ENCODE measurements at regions not wholly inside any gene's neighbourhood (a gene's known extent, or its start where the extent isn't known, plus 50 kb on each side); places are given as distances from the start of the nearest gene placed in this dataset.

GRCh38 chr5:152607401-152608160 lies 202.5 kb upstream of the NMUR2 start:
- intact Hi-C loops (cut with micrococcal nuclease) = no loop called here
- no peak overlapping the region for H3K4me3 Mint-ChIP-seq
- DNase-seq (no peak), ATAC-seq (ENCODE audit: low read depth) (no peak)
- Histone ChIP-seq H3K4me1 (ENCODE audit: control insufficient read depth in 2 of 2, insufficient read depth in 2 of 2, low read length in 2 of 2) (no peaks in the 10 kb centered on the region), H3K9ac (ENCODE audit: low read length) (no peak overlapping the region), H3K4me2 (replicated peaks; ENCODE audit: low read depth, low read length, poor library complexity, severe bottlenecking) (no peak overlapping the region), H3K27ac (ENCODE audit: low read length in 2 of 2) (no peak overlapping the region), H2AFZ (ENCODE audit: insufficient read depth, low read depth, low read length, poor library complexity, severe bottlenecking) (no peak overlapping the region), H4K20me1 (ENCODE audit: control insufficient read depth, insufficient read depth, low read length, poor library complexity, severe bottlenecking) (no peaks in the 10 kb centered on the region), H3K4me3 (ENCODE audit: control extremely low read depth in 1 of 5, extremely low read depth in 1 of 5, insufficient read depth in 1 of 5, low read depth in 2 of 5, low read length in 4 of 5) (no peak overlapping the region), H3K79me2 (ENCODE audit: control insufficient read depth, insufficient read depth, low read length) (no peaks in the 10 kb centered on the region), H3K9me3 (ENCODE audit: control extremely low read depth in 1 of 3, control insufficient read depth in 2 of 3, insufficient read depth in 1 of 3, low read length in 2 of 3) (no peaks in the 10 kb centered on the region), H3K27me3 (replicated peaks in 1 of 4; ENCODE audit: control extremely low read depth in 1 of 4, control insufficient read depth in 3 of 4, insufficient read depth in 4 of 4, low read length in 3 of 4) (no peaks in the 10 kb centered on the region), H3K36me3 (replicated peaks in 1 of 2; ENCODE audit: control extremely low read depth in 1 of 2, control insufficient read depth in 1 of 2, extremely low read depth in 1 of 2, insufficient read depth in 2 of 2, low read length in 1 of 2) (no peaks in the 10 kb centered on the region)
- H3K27ac Mint-ChIP-seq = no peak overlapping the region
- ChIA-PET POLR2A (no interaction called here), CTCF (no interaction called here)
- H3K4me1 Mint-ChIP-seq = no peaks in the 10 kb centered on the region
- WGBS (ENCODE audit: insufficient coverage) = 86% methylated on average over 3 of the region's 3 CpGs
- no peak for TF ChIP-seq EZH2 (IDR thresholded peaks at IDR 0.05; ENCODE audit: borderline replicate concordance, insufficient read depth, low read depth, low read length, poor library complexity, severe bottlenecking)
- TF ChIP-seq, protein P1, sequence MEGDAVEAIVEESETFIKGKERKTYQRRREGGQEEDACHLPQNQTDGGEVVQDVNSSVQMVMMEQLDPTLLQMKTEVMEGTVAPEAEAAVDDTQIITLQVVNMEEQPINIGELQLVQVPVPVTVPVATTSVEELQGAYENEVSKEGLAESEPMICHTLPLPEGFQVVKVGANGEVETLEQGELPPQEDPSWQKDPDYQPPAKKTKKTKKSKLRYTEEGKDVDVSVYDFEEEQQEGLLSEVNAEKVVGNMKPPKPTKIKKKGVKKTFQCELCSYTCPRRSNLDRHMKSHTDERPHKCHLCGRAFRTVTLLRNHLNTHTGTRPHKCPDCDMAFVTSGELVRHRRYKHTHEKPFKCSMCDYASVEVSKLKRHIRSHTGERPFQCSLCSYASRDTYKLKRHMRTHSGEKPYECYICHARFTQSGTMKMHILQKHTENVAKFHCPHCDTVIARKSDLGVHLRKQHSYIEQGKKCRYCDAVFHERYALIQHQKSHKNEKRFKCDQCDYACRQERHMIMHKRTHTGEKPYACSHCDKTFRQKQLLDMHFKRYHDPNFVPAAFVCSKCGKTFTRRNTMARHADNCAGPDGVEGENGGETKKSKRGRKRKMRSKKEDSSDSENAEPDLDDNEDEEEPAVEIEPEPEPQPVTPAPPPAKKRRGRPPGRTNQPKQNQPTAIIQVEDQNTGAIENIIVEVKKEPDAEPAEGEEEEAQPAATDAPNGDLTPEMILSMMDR (IDR thresholded peaks at IDR 0.05) = no peak
- no peaks in the 10 kb centered on the region for H3K9me3 Mint-ChIP-seq (ENCODE audit: insufficient read depth)
- H3K27me3 Mint-ChIP-seq = no peaks in the 10 kb centered on the region

DNA sequence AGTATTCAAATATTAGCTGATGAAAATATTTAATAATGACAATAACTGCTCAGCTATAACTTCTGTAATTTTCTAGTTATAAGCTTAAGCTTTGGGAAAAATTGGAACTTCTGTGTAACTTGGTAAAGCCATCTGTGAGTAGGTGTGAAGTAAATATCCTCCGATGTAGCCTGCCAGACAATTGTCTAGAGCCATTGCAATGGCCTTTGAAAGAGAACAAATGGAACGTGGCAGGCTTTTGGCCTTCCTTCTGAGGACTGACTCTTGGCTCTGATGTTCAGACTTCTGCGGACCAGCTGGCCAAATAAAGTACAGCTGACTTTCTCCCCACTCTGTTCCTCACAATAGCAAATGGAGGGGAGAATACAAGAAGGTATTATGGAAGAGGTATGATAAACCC lies 203.4 kb upstream of the NMUR2 start:
- POLR2A ChIA-PET = no interaction called here
- Histone ChIP-seq H3K27ac (ENCODE audit: low read length in 2 of 2) (no peak overlapping the region), H2AFZ (ENCODE audit: insufficient read depth, low read depth, low read length, poor library complexity, severe bottlenecking) (no peak overlapping the region), H3K36me3 (replicated peaks in 1 of 2; ENCODE audit: control extremely low read depth in 1 of 2, control insufficient read depth in 1 of 2, extremely low read depth in 1 of 2, insufficient read depth in 2 of 2, low read length in 1 of 2) (no peaks in the 10 kb centered on the region), H3K4me2 (replicated peaks; ENCODE audit: low read depth, low read length, poor library complexity, severe bottlenecking) (no peak overlapping the region), H3K9ac (ENCODE audit: low read length) (no peak overlapping the region), H3K9me3 (ENCODE audit: control extremely low read depth in 1 of 3, control insufficient read depth in 2 of 3, insufficient read depth in 1 of 3, low read length in 2 of 3) (no peaks in the 10 kb centered on the region), H3K79me2 (ENCODE audit: control insufficient read depth, insufficient read depth, low read length) (no peaks in the 10 kb centered on the region), H3K4me1 (ENCODE audit: control insufficient read depth in 2 of 2, insufficient read depth in 2 of 2, low read length in 2 of 2) (no peaks in the 10 kb centered on the region), H4K20me1 (ENCODE audit: control insufficient read depth, insufficient read depth, low read length, poor library complexity, severe bottlenecking) (no peaks in the 10 kb centered on the region), H3K4me3 (ENCODE audit: control extremely low read depth in 1 of 5, extremely low read depth in 1 of 5, insufficient read depth in 1 of 5, low read depth in 2 of 5, low read length in 4 of 5) (no peak overlapping the region), H3K27me3 (replicated peaks in 1 of 4; ENCODE audit: control extremely low read depth in 1 of 4, control insufficient read depth in 3 of 4, insufficient read depth in 4 of 4, low read length in 3 of 4) (no peaks in the 10 kb centered on the region)
- CTCF ChIA-PET = no interaction called here
- ATAC-seq (ENCODE audit: low read depth) (no peak), DNase-seq (no peak)
- TF ChIP-seq, protein P1 (IDR thresholded peaks at IDR 0.05) = no peak
- TF ChIP-seq EZH2 (IDR thresholded peaks at IDR 0.05; ENCODE audit: borderline replicate concordance, insufficient read depth, low read depth, low read length, poor library complexity, severe bottlenecking) = no peak
- Mint-ChIP-seq H3K4me1 (no peaks in the 10 kb centered on the region), H3K4me3 (no peak overlapping the region), H3K27me3 (no peaks in the 10 kb centered on the region), H3K9me3 (ENCODE audit: insufficient read depth) (no peaks in the 10 kb centered on the region), H3K27ac (no peak overlapping the region)
- WGBS (ENCODE audit: insufficient coverage) = 80% methylated on average over 2 of the region's 3 CpGs
- intact Hi-C loops (cut with micrococcal nuclease) = no loop called here
